ENCODE measurements at regions not wholly inside any gene's neighbourhood (a gene's known extent, or its start where the extent isn't known, plus 50 kb on each side); places are given as distances from the start of the nearest gene placed in this dataset.

DNA sequence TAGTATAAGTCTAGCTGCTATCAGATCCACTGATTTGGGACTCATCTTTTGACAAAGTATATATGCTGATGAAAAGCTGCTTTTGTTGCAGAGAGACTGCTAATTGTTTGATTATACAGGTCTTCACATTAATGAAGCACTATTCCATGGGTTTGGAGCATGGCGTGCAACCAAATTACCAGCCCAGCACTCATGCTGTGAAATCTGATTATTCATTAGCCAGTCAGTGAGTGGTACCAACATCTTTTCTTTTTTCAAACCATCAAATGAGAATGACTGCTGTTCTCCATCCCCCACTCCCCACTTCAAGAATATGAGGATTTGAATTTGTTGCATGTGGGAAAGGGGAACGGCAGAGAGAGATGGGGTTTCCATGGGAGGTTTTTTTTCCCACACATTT lies 91.3 kb downstream of the ID4 start:
- ChIA-PET POLR2A (no interaction called here), RAD21 (ENCODE audit: unreplicated experiment) (no interaction called here)
- BruUV-seq (replicated peaks): no TSS peak

DNA sequence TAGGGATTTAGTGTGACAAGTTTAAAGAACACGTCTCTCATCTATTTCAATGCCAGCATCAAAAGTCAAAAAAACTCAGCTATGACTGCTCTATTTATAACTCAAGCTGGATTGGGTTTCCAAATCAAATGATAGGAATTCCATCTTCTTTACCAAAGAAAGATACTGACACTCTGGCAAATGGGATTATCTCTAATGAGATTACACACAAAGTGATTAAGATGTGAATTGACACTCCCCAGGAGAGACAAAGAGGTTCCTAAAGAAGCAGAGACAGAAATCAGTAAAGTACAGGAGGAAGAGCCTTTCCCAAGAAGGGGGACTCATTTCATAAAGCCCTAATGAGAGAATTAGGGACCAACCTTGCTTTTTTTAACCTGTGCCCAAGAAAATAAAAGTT lies 92.1 kb downstream of the ID4 start:
- Histone ChIP-seq H3K27ac (ENCODE audit: control insufficient read depth, insufficient read depth) (no peak overlapping the region), H3K9me3 (replicated peaks; ENCODE audit: control insufficient read depth, insufficient read depth, low read length) (no peaks in the 10 kb centered on the region), H3K79me2 (ENCODE audit: control insufficient read depth, insufficient read depth, low read length) (no peaks in the 10 kb centered on the region), H3K27me3 (replicated peaks in 1 of 2; ENCODE audit: control insufficient read depth in 2 of 2, insufficient read depth in 2 of 2, low read length in 1 of 2) (no peaks in the 10 kb centered on the region), H3K4me1 (ENCODE audit: control insufficient read depth, insufficient read depth, low read length) (no peaks in the 10 kb centered on the region), H4K20me1 (ENCODE audit: control insufficient read depth, insufficient read depth) (no peaks in the 10 kb centered on the region), H3K36me3 (ENCODE audit: control insufficient read depth in 2 of 2, insufficient read depth in 2 of 2, low read length in 1 of 2) (no peaks in the 10 kb centered on the region), H2AFZ (ENCODE audit: control insufficient read depth, low read depth, low read length) (no peak overlapping the region), H3K9ac (ENCODE audit: control insufficient read depth, insufficient read depth, low read length) (no peak overlapping the region), H3K4me3 (no peak overlapping the region), H3K4me2 (ENCODE audit: control insufficient read depth, insufficient read depth) (no peak overlapping the region)
- no peak for DNase-seq (ENCODE audit: low read depth, low spot score)
- no peak for ATAC-seq
- intact Hi-C loops (cut with micrococcal nuclease; ENCODE audit: unreplicated experiment): no loop called here
- FAIRE-seq: no peak
- ChIA-PET POLR2A (no interaction called here), CTCF (no interaction called here), RAD21 (ENCODE audit: unreplicated experiment) (no interaction called here), SMC1A (ENCODE audit: uncharacterized antibody, unreplicated experiment) (no interaction called here)
- WGBS (ENCODE audit: insufficient coverage, insufficient replicate concordance, low lambda C conversion rate, missing lambda C conversion rate): 0% methylated on average over 1 of the region's 1 CpG
- in situ Hi-C loops (cut with MboI): no loop called here
- no TSS peak for BruUV-seq (replicated peaks)
- TF ChIP-seq CBX5 (IDR thresholded peaks at IDR 0.05; ENCODE audit: low read depth): no peak
- no peak for TF ChIP-seq MTA2 (IDR thresholded peaks at IDR 0.05; ENCODE audit: low read depth)
- TF ChIP-seq JUND (IDR thresholded peaks at IDR 0.05; ENCODE audit: low read depth, low read length): no peak
- no peak for TF ChIP-seq ZNF622 (IDR thresholded peaks at IDR 0.05)
- TF ChIP-seq RBBP5 (conservative IDR thresholded peaks at IDR 0.05): no peak
- no peak for TF ChIP-seq TCF7 (IDR thresholded peaks at IDR 0.05; ENCODE audit: borderline replicate concordance)
- no peak for TF ChIP-seq CHD4 (IDR thresholded peaks at IDR 0.05)
- TF ChIP-seq IKZF2 (IDR thresholded peaks at IDR 0.05): no peak
- TF ChIP-seq PAX5 (IDR thresholded peaks at IDR 0.05; ENCODE audit: borderline replicate concordance, low read depth, low read length): no peak
- TF ChIP-seq, protein P1, sequence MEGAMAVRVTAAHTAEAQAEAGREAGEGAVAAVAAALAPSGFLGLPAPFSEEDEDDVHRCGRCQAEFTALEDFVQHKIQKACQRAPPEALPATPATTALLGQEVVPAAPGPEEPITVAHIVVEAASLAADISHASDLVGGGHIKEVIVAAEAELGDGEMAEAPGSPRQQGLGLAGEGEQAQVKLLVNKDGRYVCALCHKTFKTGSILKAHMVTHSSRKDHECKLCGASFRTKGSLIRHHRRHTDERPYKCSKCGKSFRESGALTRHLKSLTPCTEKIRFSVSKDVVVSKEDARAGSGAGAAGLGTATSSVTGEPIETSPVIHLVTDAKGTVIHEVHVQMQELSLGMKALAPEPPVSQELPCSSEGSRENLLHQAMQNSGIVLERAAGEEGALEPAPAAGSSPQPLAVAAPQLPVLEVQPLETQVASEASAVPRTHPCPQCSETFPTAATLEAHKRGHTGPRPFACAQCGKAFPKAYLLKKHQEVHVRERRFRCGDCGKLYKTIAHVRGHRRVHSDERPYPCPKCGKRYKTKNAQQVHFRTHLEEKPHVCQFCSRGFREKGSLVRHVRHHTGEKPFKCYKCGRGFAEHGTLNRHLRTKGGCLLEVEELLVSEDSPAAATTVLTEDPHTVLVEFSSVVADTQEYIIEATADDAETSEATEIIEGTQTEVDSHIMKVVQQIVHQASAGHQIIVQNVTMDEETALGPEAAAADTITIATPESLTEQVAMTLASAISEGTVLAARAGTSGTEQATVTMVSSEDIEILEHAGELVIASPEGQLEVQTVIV (IDR thresholded peaks at IDR 0.05; ENCODE audit: borderline replicate concordance, partially characterized antibody): no peak
- TF ChIP-seq SUPT20H (IDR thresholded peaks at IDR 0.05; ENCODE audit: borderline replicate concordance, control insufficient read depth, low read depth, low read length): no peak
- TF ChIP-seq, protein P2, sequence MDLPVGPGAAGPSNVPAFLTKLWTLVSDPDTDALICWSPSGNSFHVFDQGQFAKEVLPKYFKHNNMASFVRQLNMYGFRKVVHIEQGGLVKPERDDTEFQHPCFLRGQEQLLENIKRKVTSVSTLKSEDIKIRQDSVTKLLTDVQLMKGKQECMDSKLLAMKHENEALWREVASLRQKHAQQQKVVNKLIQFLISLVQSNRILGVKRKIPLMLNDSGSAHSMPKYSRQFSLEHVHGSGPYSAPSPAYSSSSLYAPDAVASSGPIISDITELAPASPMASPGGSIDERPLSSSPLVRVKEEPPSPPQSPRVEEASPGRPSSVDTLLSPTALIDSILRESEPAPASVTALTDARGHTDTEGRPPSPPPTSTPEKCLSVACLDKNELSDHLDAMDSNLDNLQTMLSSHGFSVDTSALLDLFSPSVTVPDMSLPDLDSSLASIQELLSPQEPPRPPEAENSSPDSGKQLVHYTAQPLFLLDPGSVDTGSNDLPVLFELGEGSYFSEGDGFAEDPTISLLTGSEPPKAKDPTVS (IDR thresholded peaks at IDR 0.05; ENCODE audit: low read depth, low read length): no peak

More for the DNA sequence above, 91.3 kb downstream of the ID4 start:
- H3K9me3 ChIP-seq (replicated peaks; ENCODE audit: control insufficient read depth, insufficient read depth, low read length): no peaks in the 10 kb centered on the region
- H3K4me2 ChIP-seq (ENCODE audit: control insufficient read depth, insufficient read depth): no peak overlapping the region
- TF ChIP-seq, protein P3, sequence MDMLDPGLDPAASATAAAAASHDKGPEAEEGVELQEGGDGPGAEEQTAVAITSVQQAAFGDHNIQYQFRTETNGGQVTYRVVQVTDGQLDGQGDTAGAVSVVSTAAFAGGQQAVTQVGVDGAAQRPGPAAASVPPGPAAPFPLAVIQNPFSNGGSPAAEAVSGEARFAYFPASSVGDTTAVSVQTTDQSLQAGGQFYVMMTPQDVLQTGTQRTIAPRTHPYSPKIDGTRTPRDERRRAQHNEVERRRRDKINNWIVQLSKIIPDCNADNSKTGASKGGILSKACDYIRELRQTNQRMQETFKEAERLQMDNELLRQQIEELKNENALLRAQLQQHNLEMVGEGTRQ (IDR thresholded peaks at IDR 0.05; ENCODE audit: borderline replicate concordance, low read depth, low read length): no peak
- DNase-seq (ENCODE audit: low read depth, low spot score) (no peak), FAIRE-seq (no peak), ATAC-seq (no peak)
- no peak overlapping the region for H3K4me3 ChIP-seq
- in situ Hi-C loops (cut with MboI) (no loop called here), intact Hi-C loops (cut with micrococcal nuclease; ENCODE audit: unreplicated experiment) (no loop called here)
- 0% methylated on average over 2 of the region's 2 CpGs for WGBS (ENCODE audit: insufficient coverage, insufficient replicate concordance, low lambda C conversion rate, missing lambda C conversion rate)
- no peaks in the 10 kb centered on the region for H3K4me1 ChIP-seq (ENCODE audit: control insufficient read depth, insufficient read depth, low read length)
- H3K9ac ChIP-seq (ENCODE audit: control insufficient read depth, insufficient read depth, low read length): no peak overlapping the region
- H3K27me3 ChIP-seq (replicated peaks in 1 of 2; ENCODE audit: control insufficient read depth in 2 of 2, insufficient read depth in 2 of 2, low read length in 1 of 2): no peaks in the 10 kb centered on the region; a peak in 1 of 4 replicates
- no peaks in the 10 kb centered on the region for H3K79me2 ChIP-seq (ENCODE audit: control insufficient read depth, insufficient read depth, low read length)
- H3K36me3 ChIP-seq (ENCODE audit: control insufficient read depth in 2 of 2, insufficient read depth in 2 of 2, low read length in 1 of 2): no peaks in the 10 kb centered on the region
- SMC1A ChIA-PET (ENCODE audit: uncharacterized antibody, unreplicated experiment): no interaction called here
- CTCF ChIA-PET: no interaction called here
- no peak overlapping the region for H2AFZ ChIP-seq (ENCODE audit: control insufficient read depth, low read depth, low read length)
- no peaks in the 10 kb centered on the region for H4K20me1 ChIP-seq (ENCODE audit: control insufficient read depth, insufficient read depth)
- H3K27ac ChIP-seq (ENCODE audit: control insufficient read depth, insufficient read depth): no peak overlapping the region

All from GM12878 (cell line).